Neuronal stem cell (in vitro differentiated cells): ENCODE measurements at regions not wholly inside any gene's neighbourhood (a gene's known extent, or its start where the extent isn't known, plus 50 kb on each side); places are given as distances from the start of the nearest gene placed in this dataset.

Source experiments
- DNase-seq: peaks from one replicate; pipeline ENCODE4 v3.0.0-alpha.2; 2013; ENCODE audit warnings: low spot score
- H2AFZ ChIP-seq: one replicate; pipeline ENCODE4 v1.6.1; 2013; ENCODE audit warnings: mild to moderate bottlenecking, low read length, inconsistent platforms
- H2AK5ac ChIP-seq: 2 replicates; pipeline ENCODE4 v1.6.1; 2013; ENCODE audit warnings: low read depth, mild to moderate bottlenecking, inconsistent platforms, low read length, moderate library complexity, mixed read lengths
- H2BK120ac ChIP-seq: 2 replicates; pipeline ENCODE4 v1.6.1; 2013; ENCODE audit warnings: low read depth, mild to moderate bottlenecking, inconsistent platforms, low read length, moderate library complexity, mixed read lengths
- H2BK12ac ChIP-seq: one replicate; pipeline ENCODE4 v1.6.1; 2013; ENCODE audit warnings: low read length, inconsistent platforms
- H2BK15ac ChIP-seq: 2 replicates; pipeline ENCODE4 v1.6.1; 2013; ENCODE audit warnings: mild to moderate bottlenecking, low read length, inconsistent platforms, mixed read lengths
- H2BK5ac ChIP-seq: one replicate; pipeline ENCODE4 v1.6.1; 2013; ENCODE audit warnings: inconsistent platforms, mild to moderate bottlenecking, low read length, moderate library complexity
- H3K14ac ChIP-seq: one replicate; pipeline ENCODE4 v1.6.1; 2013; ENCODE audit warnings: low read length, inconsistent platforms
- H3K18ac ChIP-seq: 2 replicates; pipeline ENCODE4 v1.6.1; 2013; ENCODE audit warnings: low read length, inconsistent platforms
- H3K23ac ChIP-seq: 2 replicates; pipeline ENCODE4 v1.6.1; 2013; ENCODE audit warnings: low read depth, mild to moderate bottlenecking, mixed read lengths, low read length, inconsistent platforms; ENCODE audit not compliant: poor library complexity
- H3K27ac ChIP-seq: replicated peaks from 3 replicates; pipeline ENCODE4 v1.5.1; 2013; ENCODE audit warnings: low read length, inconsistent platforms
- H3K27me3 ChIP-seq, 3 experiments: 2 replicates each; pipeline ENCODE4 v1.6.1; 2013; ENCODE audit warnings: low read length in 3 of 3, mild to moderate bottlenecking in 2 of 3, inconsistent platforms in 1 of 3, low read depth in 1 of 3, mixed read lengths in 1 of 3, moderate library complexity in 1 of 3; ENCODE audit not compliant: control insufficient read depth in 3 of 3, insufficient read depth in 3 of 3
- H3K36me3 ChIP-seq, 2 donors: replicated peaks in 1 of 2; 2 replicates each; pipeline ENCODE4 v1.6.1; 2013; ENCODE audit warnings: low read length in 2 of 2; ENCODE audit not compliant: control insufficient read depth in 2 of 2, insufficient read depth in 2 of 2
- H3K4ac ChIP-seq: 2 replicates; pipeline ENCODE4 v1.6.1; 2013; ENCODE audit warnings: inconsistent platforms, mild to moderate bottlenecking, low read length, moderate library complexity
- H3K4me1 ChIP-seq, 2 donors: 1 replicate in 1 of 2; 2 replicates in 1 of 2; pipeline ENCODE4 v1.6.1; 2013; ENCODE audit warnings: low read length in 2 of 2, low read depth in 1 of 2; ENCODE audit not compliant: control insufficient read depth in 2 of 2, insufficient read depth in 1 of 2
- H3K4me2 ChIP-seq: one replicate; pipeline ENCODE4 v1.6.1; 2013; ENCODE audit warnings: mild to moderate bottlenecking, low read length, inconsistent platforms; ENCODE audit not compliant: insufficient read depth, poor library complexity, severe bottlenecking
- H3K4me3 ChIP-seq, 2 donors: 2 replicates each; pipeline ENCODE4 v1.5.1; 2013; ENCODE audit warnings: low read length in 2 of 2, mild to moderate bottlenecking in 2 of 2, inconsistent platforms in 1 of 2, moderate library complexity in 1 of 2
- H3K79me1 ChIP-seq: one replicate; pipeline ENCODE4 v1.6.1; 2013; ENCODE audit warnings: low read depth, mild to moderate bottlenecking, inconsistent platforms, low read length, moderate library complexity
- H3K9ac ChIP-seq: one replicate; pipeline ENCODE4 v1.6.1; 2013; ENCODE audit warnings: mild to moderate bottlenecking, low read depth, low read length, inconsistent platforms; ENCODE audit not compliant: poor library complexity
- H3K9me3 ChIP-seq, 2 donors: replicated peaks in 1 of 2; 2 replicates each; pipeline versions ENCODE3 to v1.6.1; 2013; ENCODE audit warnings: low read length in 2 of 2, mild to moderate bottlenecking in 2 of 2, inconsistent platforms in 1 of 2, low read depth in 1 of 2, mixed read lengths in 1 of 2, moderate library complexity in 1 of 2; ENCODE audit not compliant: control insufficient read depth in 2 of 2, insufficient read depth in 1 of 2
- H4K8ac ChIP-seq: one replicate; pipeline ENCODE4 v1.6.1; 2013; ENCODE audit warnings: low read depth, mild to moderate bottlenecking, inconsistent platforms, low read length, moderate library complexity
- H4K91ac ChIP-seq: one replicate; pipeline ENCODE4 v1.6.1; 2013; ENCODE audit warnings: low read length, low read depth, mild to moderate bottlenecking, inconsistent platforms; ENCODE audit not compliant: poor library complexity
- WGBS, 2 donors: extraction: QIAGEN DNeasy Blood & Tissue Kit; methylation state at CpG; one replicate each; pipeline ENCODE4 v1.1.7; 2013; ENCODE audit warnings: missing lambda C conversion rate in 2 of 2, mixed read lengths in 1 of 2; ENCODE audit not compliant: insufficient read length in 2 of 2, insufficient replicate concordance in 1 of 2; ENCODE audit errors: extremely low coverage in 2 of 2; 5-methylcytosine and 5-hydroxymethylcytosine counted together

- Histone ChIP-seq H3K4me3 (no peak overlapping the region), H2AFZ (no peak overlapping the region), H2BK12ac (no peak overlapping the region), H3K18ac (no peak overlapping the region), H3K9ac (no peak overlapping the region), H3K9me3 (no peaks in the 10 kb centered on the region), H3K4me2 (no peak overlapping the region), H3K23ac (no peak overlapping the region), H3K36me3 (no peaks in the 10 kb centered on the region), H4K8ac (no peak overlapping the region), H4K91ac (no peak overlapping the region), H3K79me1 (no peaks in the 10 kb centered on the region), H2AK5ac (no peak overlapping the region), H3K14ac (no peak overlapping the region), H2BK5ac (no peak overlapping the region), H2BK15ac (no peak overlapping the region), H3K27me3 (no peaks in the 10 kb centered on the region), H3K4ac (no peak overlapping the region), H3K4me1 (no peaks in the 10 kb centered on the region), H2BK120ac (no peak overlapping the region), H3K27ac (no peak overlapping the region)
- DNase-seq: no peak
Observed at GRCh38 chr12:114986178-114986714, 302.3 kb upstream of the TBX3 start.

GRCh38 chr12:114984634-114985061 is 300.7 kb upstream of the TBX3 start:
- no peak overlapping the region for H2AFZ ChIP-seq
- no peaks in the 10 kb centered on the region for H3K27me3 ChIP-seq
- peaks cover 0 to 2% of the 10 kb centered on the region in 2 donors for H3K9me3 ChIP-seq
- no peaks in the 10 kb centered on the region for H3K79me1 ChIP-seq
- H3K14ac ChIP-seq: no peak overlapping the region
- H2BK12ac ChIP-seq: no peak overlapping the region
- no CpG with 5 or more reads among the region's 2 CpGs for WGBS, 2 donors
- H3K23ac ChIP-seq: no peak overlapping the region
- H2BK15ac ChIP-seq: no peak overlapping the region
- H3K4me3 ChIP-seq: no peak overlapping the region
- no peak for DNase-seq
- no peak overlapping the region for H4K91ac ChIP-seq
- no peak overlapping the region for H3K9ac ChIP-seq
- no peak overlapping the region for H3K18ac ChIP-seq
- no peak overlapping the region for H2BK5ac ChIP-seq
- no peak overlapping the region for H3K4me2 ChIP-seq
- H2BK120ac ChIP-seq: no peak overlapping the region
- H3K4me1 ChIP-seq: no peaks in the 10 kb centered on the region
- no peaks in the 10 kb centered on the region for H3K36me3 ChIP-seq
- no peak overlapping the region for H3K4ac ChIP-seq
- no peak overlapping the region for H3K27ac ChIP-seq
- no peak overlapping the region for H4K8ac ChIP-seq
- no peak overlapping the region for H2AK5ac ChIP-seq

- Histone ChIP-seq H3K18ac (no peak overlapping the region), H3K79me1 (no peaks in the 10 kb centered on the region), H3K9me3 (peaks cover 0 to 2% of the 10 kb centered on the region in 2 donors), H2BK5ac (no peak overlapping the region), H3K9ac (no peak overlapping the region), H2AK5ac (no peak overlapping the region), H3K4me3 (no peak overlapping the region), H3K4me2 (no peak overlapping the region), H3K36me3 (no peaks in the 10 kb centered on the region), H2BK12ac (no peak overlapping the region), H3K14ac (no peak overlapping the region), H3K23ac (no peak overlapping the region), H2BK120ac (no peak overlapping the region), H4K8ac (no peak overlapping the region), H3K4me1 (no peaks in the 10 kb centered on the region), H3K4ac (no peak overlapping the region), H4K91ac (no peak overlapping the region), H3K27ac (no peak overlapping the region), H2AFZ (no peak overlapping the region), H2BK15ac (no peak overlapping the region), H3K27me3 (no peaks in the 10 kb centered on the region)
- WGBS, 2 donors: no CpG with 5 or more reads among the region's 2 CpGs
- no peak for DNase-seq
Observed at GRCh38 chr12:114982760-114983159, 298.8 kb upstream of the TBX3 start.

DNA sequence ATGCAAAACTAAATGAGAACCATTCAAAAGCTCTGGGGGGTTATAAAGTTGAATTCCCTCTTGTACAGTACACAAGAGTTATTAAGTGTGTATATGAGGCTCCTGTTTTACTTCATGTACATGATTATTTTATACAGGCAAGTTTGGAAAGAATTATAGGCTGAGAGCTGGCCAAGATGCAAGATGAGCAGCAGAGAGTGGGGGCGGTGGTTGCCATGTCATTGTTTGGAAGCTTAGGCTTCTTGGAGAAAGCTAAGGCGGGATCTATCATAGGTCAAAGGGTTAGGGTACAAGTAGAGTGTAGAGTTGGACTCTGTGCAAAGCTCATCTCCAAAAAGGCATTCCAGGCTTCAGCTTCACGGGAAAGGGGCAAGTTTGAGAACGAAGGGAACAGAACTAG is 297.1 kb upstream of the TBX3 start:
- H3K36me3 ChIP-seq: no peaks in the 10 kb centered on the region
- no peak overlapping the region for H2BK120ac ChIP-seq
- no peak overlapping the region for H3K27ac ChIP-seq
- H3K9me3 ChIP-seq: peaks cover 0 to 2% of the 10 kb centered on the region in 2 donors
- H3K27me3 ChIP-seq: no peaks in the 10 kb centered on the region
- no peak overlapping the region for H3K4me2 ChIP-seq
- no peak overlapping the region for H2AFZ ChIP-seq
- no peak overlapping the region for H3K9ac ChIP-seq
- no peak for DNase-seq
- H2BK15ac ChIP-seq: no peak overlapping the region
- H3K14ac ChIP-seq: no peak overlapping the region
- H2AK5ac ChIP-seq: no peak overlapping the region
- H4K8ac ChIP-seq: no peak overlapping the region
- H3K18ac ChIP-seq: no peak overlapping the region
- H3K4ac ChIP-seq: no peak overlapping the region
- no peak overlapping the region for H2BK5ac ChIP-seq
- no CpG with 5 or more reads among the region's 4 CpGs for WGBS, 2 donors
- H3K4me1 ChIP-seq: no peaks in the 10 kb centered on the region
- no peak overlapping the region for H3K23ac ChIP-seq
- H3K79me1 ChIP-seq: no peaks in the 10 kb centered on the region
- no peak overlapping the region for H4K91ac ChIP-seq
- H2BK12ac ChIP-seq: no peak overlapping the region
- H3K4me3 ChIP-seq: no peak overlapping the region
